ENCODE measurements at regions not wholly inside any gene's neighbourhood (a gene's known extent, or its start where the extent isn't known, plus 50 kb on each side); places are given as distances from the start of the nearest gene placed in this dataset.
"Not testable (repeated sequence)": the region's sequence is repeated elsewhere in the genome, so short reads cannot be mapped to it uniquely, and the experiment has no call there.

DNA sequence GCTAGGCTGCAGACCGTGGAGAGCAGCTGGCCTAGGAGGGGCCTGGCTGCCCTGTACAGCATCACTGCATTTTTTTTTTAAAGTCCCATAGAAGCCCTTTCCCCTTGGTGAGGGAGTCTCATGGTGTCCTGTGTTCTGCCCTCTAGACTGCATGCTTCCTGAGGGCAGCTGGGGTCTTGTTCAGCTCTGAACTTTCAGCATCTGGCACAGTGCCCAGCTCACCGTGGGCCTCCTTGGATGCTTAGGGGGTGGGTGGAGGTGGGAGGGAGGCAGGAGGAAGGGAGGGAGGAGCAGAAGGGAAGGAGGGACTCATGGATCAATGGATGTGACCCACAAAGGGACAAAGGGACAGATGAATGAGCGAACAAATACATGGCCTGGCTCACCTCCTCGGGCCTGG, 63.4 kb upstream of the TMEM97 start:
- 67 to 79% methylated on average over 1 to 2 of the region's 4 CpGs for WGBS, 2 donors (ENCODE audit: low coverage in 1 of 2)
- Histone ChIP-seq H3K9me3 (no peaks in the 10 kb centered on the region), H3K4me1 (peaks cover 0 to 11% (median 3%) of the 10 kb centered on the region in 3 donors), H3K36me3 (no peaks in the 10 kb centered on the region), H3K4me3 (no peak overlapping the region), H3K27ac (no peak overlapping the region), H3K27me3 (peaks cover 62% of the 10 kb centered on the region)
- TF ChIP-seq POLR2A (IDR thresholded peaks at IDR 0.05) (no peak), EP300 (IDR thresholded peaks at IDR 0.05) (no peak), CTCF (IDR thresholded peaks at IDR 0.05) (no peak), POLR2AphosphoS5 (IDR thresholded peaks at IDR 0.05) (no peak)
- no peak for ATAC-seq

GRCh38 chr17:28256370-28256769, 62.6 kb upstream of the TMEM97 start:
- ATAC-seq, result no peak
- WGBS, 2 donors (ENCODE audit: low coverage in 1 of 2), result 59% methylated on average over 2 of the region's 14 CpGs; no CpG with 5 or more reads in 1 of the 2 donors
- Histone ChIP-seq H3K36me3 (no peaks in the 10 kb centered on the region), H3K4me3 (no peak overlapping the region), H3K27me3 (peaks cover 57% of the 10 kb centered on the region), H3K9me3 (peaks cover 0 to 6% (median 0%) of the 10 kb centered on the region in 3 donors), H3K4me1 (peaks cover 0 to 7% (median under 1%) of the 10 kb centered on the region in 3 donors), H3K27ac (no peak overlapping the region)
- TF ChIP-seq POLR2A (IDR thresholded peaks at IDR 0.05), result no peak

DNA sequence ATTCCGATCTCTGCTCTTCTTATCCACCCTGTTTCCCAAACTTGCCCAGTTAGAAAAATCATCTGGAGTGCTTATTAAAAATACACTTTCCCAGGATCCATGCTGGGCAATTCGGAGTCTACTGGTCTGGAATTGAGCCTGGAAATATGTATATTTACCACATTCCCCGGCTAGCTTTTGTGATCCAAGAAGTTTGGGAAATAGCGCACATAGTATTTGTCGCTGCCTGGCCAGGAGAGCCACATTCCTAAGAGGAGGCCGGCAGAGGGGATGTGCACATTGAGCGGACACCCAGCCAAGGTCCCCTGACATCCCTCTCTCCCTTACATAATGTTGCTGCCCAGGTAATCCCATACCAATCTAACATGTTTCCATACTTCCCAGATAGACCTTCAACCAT, 62.1 kb upstream of the TMEM97 start:
- no peak for ATAC-seq
- Histone ChIP-seq H3K27ac (no peak overlapping the region), H3K9me3 (peaks cover 0 to 11% (median 0%) of the 10 kb centered on the region in 3 donors), H3K4me1 (peaks cover 0 to 2% (median 0%) of the 10 kb centered on the region in 3 donors), H3K27me3 (peaks cover 52% of the 10 kb centered on the region), H3K4me3 (no peak overlapping the region), H3K36me3 (no peaks in the 10 kb centered on the region)
- WGBS, 2 donors (ENCODE audit: low coverage in 1 of 2), result 60 to 90% methylated on average over 1 to 6 of the region's 7 CpGs
- TF ChIP-seq POLR2AphosphoS5 (IDR thresholded peaks at IDR 0.05) (no peak), EP300 (IDR thresholded peaks at IDR 0.05) (no peak), POLR2A (IDR thresholded peaks at IDR 0.05) (no peak), CTCF (IDR thresholded peaks at IDR 0.05) (no peak)

GRCh38 chr17:28258347-28258887, 60.6 kb upstream of the TMEM97 start:
- H3K4me1 ChIP-seq, result no peaks in the 10 kb centered on the region
- no peak overlapping the region for H3K27ac ChIP-seq
- 42 to 100% methylated on average over 1 to 2 of the region's 5 CpGs for WGBS, 2 donors (ENCODE audit: low coverage in 1 of 2)
- peaks cover 36% of the 10 kb centered on the region for H3K27me3 ChIP-seq
- peaks cover 0 to 25% (median 0%) of the 10 kb centered on the region in 3 donors for H3K9me3 ChIP-seq
- no peaks in the 10 kb centered on the region for H3K36me3 ChIP-seq
- no peak overlapping the region for H3K4me3 ChIP-seq
- TF ChIP-seq CTCF (IDR thresholded peaks at IDR 0.05) (no peak), POLR2AphosphoS5 (IDR thresholded peaks at IDR 0.05) (no peak), POLR2A (IDR thresholded peaks at IDR 0.05) (no peak)
- ATAC-seq, result no peak

- no peak for ATAC-seq
- Histone ChIP-seq H3K27ac (no peak overlapping the region), H3K9me3 (peaks cover 0 to 26% (median 0%) of the 10 kb centered on the region in 3 donors), H3K36me3 (no peaks in the 10 kb centered on the region), H3K4me1 (no peaks in the 10 kb centered on the region), H3K27me3 (peaks cover 8% of the 10 kb centered on the region), H3K4me3 (no peak overlapping the region)
- WGBS, 2 donors (ENCODE audit: low coverage in 1 of 2), result 50 to 67% methylated on average over 2 of the region's 2 CpGs
- TF ChIP-seq CTCF (IDR thresholded peaks at IDR 0.05), result no peak
- no peak for TF ChIP-seq POLR2A (IDR thresholded peaks at IDR 0.05)
- no peak for TF ChIP-seq POLR2AphosphoS5 (IDR thresholded peaks at IDR 0.05)
Observed at GRCh38 chr17:28261219-28261618, 57.8 kb upstream of the TMEM97 start.

DNA sequence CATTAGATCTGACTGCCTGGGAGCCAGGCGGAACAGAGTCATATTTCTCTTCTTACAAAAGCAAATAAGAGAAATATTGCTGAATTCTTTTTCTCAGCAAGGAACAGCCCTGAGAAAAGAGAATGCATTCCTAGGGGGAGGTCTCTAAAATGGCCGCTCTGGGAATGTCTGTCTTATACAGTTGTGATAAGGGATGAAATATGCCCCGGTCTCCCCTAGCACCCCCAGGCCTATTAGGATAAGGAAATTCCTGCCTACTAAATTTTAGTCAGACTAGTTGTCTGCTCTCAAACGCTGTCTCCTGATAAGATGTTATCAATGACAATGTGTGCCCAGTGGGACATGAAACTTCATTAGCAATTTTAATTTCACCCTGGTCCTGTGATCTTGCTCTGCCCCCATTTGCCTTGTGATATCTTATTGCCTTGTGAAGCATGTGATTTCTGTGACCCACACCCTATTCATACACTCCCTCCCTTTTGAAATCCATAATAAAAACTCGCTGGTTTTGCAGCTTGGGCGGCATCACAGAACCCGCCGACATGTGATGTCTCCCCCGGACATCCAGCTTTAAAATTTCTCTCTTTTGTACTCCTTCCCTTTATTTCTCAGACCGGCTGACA, 56.8 kb upstream of the TMEM97 start:
- ATAC-seq, H3K36me3 ChIP-seq, H3K27ac ChIP-seq, H3K27me3 ChIP-seq, H3K4me3 ChIP-seq, H3K4me1 ChIP-seq: not testable (repeated sequence)
- peaks cover 0 to 26% (median 0%) of the 10 kb centered on the region in 3 donors for H3K9me3 ChIP-seq
- 73 to 97% methylated on average over 5 to 7 of the region's 10 CpGs for WGBS, 2 donors (ENCODE audit: low coverage in 1 of 2)

- not testable (repeated sequence) for H3K27me3 ChIP-seq, H3K4me1 ChIP-seq, ATAC-seq, H3K36me3 ChIP-seq, H3K4me3 ChIP-seq, H3K27ac ChIP-seq
- H3K9me3 ChIP-seq, result peaks cover 0 to 26% (median 0%) of the 10 kb centered on the region in 3 donors
- 21 to 40% methylated on average over 1 to 3 of the region's 5 CpGs for WGBS, 2 donors (ENCODE audit: low coverage in 1 of 2)
Observed at GRCh38 chr17:28264902-28265548, 54.0 kb upstream of the TMEM97 start.

- not testable (repeated sequence) for H3K36me3 ChIP-seq, H3K4me3 ChIP-seq, H3K27ac ChIP-seq, H3K27me3 ChIP-seq, ATAC-seq, H3K4me1 ChIP-seq
- WGBS, 2 donors (ENCODE audit: low coverage in 1 of 2), result 80 to 85% methylated on average over 7 to 13 of the region's 21 CpGs
- peaks cover 0 to 24% (median 0%) of the 10 kb centered on the region in 3 donors for H3K9me3 ChIP-seq
Observed at GRCh38 chr17:28265856-28266546, 53.0 kb upstream of the TMEM97 start.

Measured in gastroesophageal sphincter (tissue), 4 donors.